GM21381 (cell line): ENCODE measurements at regions not wholly inside any gene's neighbourhood (a gene's known extent, or its start where the extent isn't known, plus 50 kb on each side); places are given as distances from the start of the nearest gene placed in this dataset.
"Not testable (repeated sequence)": the region's sequence is repeated elsewhere in the genome, so short reads cannot be mapped to it uniquely, and the experiment has no call there.

Experiments used
- ATAC-seq: cut with Tn5 transposase; IDR thresholded peaks from one replicate; pipeline ENCODE4 v1.9.1; 2021; ENCODE audit warnings: mild to moderate bottlenecking, moderate library complexity; ENCODE audit not compliant: unreplicated experiment

GRCh38 chr10:46792657-46793357 lies 118.4 kb upstream of the PTPN20 start:
- ATAC-seq = not testable (repeated sequence)

GRCh38 chr10:46796351-46796750 lies 114.9 kb upstream of the PTPN20 start:
- not testable (repeated sequence) for ATAC-seq

DNA sequence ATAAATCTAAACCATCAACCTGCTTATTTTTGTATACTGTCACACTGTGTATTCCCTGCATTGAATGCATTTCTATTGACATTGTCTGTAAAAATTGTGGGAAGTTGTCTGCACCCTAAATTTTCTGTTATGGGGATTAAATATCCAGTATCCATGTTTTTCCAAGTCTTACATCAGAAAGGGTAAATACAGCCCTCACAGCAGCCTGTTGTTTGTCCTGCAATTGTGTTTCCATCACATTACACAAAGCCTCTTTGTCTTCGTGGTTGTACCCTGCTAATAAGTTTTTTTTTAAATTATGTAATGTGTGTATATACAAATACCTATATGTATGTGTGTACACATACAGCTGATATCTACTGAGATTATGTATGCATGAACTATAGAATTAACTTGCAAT lies 109.2 kb upstream of the PTPN20 start:
- ATAC-seq = not testable (repeated sequence)

DNA sequence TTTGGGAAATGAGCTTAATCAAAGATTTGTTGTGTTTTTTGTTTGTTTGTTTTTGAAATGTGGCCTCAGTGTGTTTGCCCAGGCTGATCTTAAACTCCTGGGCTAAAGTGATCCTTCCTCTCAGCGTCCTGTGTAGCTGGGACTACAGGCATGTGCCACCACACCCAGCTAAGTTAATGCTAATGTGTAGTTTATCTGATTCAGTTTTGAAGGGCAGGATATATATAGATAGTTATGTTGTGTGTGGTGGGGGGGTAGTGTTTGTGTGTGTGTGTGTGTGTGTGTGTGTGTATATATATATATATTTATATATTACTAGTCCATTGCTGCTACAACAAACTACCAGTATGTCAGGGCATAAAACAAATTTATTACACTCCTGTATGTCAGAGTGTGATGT lies 108.1 kb upstream of the PTPN20 start:
- not testable (repeated sequence) for ATAC-seq

- ATAC-seq = not testable (repeated sequence)
Observed at GRCh38 chr10:46810222-46810621, 101.0 kb upstream of the PTPN20 start.

DNA sequence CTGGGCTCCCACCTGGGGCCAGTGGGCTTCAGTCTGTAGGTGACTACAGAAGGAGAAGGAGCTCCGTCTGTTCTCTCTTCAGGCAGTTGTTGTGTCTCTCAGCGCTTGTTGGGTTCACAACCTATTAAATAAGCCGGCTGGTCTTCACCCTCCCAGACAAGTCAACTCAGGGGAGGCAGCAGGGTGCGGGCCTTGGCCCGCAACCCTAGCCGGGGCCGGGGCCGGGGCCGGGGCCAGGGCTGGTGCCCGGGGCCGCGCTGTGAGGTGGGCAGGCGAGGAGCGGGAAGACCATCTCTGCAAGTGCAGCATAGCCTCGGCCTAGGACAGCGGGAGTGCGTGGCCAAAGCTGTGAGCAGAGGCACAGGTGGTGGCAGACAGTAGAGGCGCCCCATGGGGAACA lies 95.1 kb upstream of the PTPN20 start:
- ATAC-seq = not testable (repeated sequence)

GRCh38 chr10:46840393-46841050 lies 70.7 kb upstream of the PTPN20 start:
- ATAC-seq = not testable (repeated sequence)

GRCh38 chr10:46841051-46841593 lies 70.1 kb upstream of the PTPN20 start:
- not testable (repeated sequence) for ATAC-seq

- not testable (repeated sequence) for ATAC-seq
Observed at GRCh38 chr10:46845194-46845593, 66.0 kb upstream of the PTPN20 start.

DNA sequence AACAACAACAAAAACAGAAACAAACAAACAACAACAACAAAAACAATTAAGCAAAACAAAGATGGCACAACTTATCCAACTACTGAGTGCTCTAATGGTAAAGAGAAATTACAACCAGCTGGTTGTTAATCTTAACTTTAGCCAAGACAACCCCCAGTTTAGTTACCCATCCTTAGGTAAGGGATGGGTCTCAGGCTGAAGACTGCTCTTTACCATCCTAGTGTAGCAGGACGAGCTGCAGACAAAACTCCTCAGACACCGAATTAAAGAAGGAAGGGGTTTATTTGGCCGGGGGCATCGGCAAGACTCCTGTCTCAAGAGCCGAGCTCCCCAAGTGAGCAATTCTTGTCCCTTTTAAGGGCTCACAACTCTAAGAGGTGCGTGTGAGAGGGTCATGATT lies 65.6 kb upstream of the PTPN20 start:
- not testable (repeated sequence) for ATAC-seq

- ATAC-seq = not testable (repeated sequence)
Observed at GRCh38 chr10:46860753-46861152, 50.5 kb upstream of the PTPN20 start.
